BLaER1 treated with 17β-estradiol and CSF1 and Interleukin-3, amounts not matched to agents 10 nM and 100 nM (cell line): ENCODE measurements at regions not wholly inside any gene's neighbourhood (a gene's known extent, or its start where the extent isn't known, plus 50 kb on each side); places are given as distances from the start of the nearest gene placed in this dataset.

Experiments
- H3K27ac ChIP-seq, 11 experiments: shearing (Covaris generic); formaldehyde crosslinking; 2 replicates each; pipeline ENCODE4 v1.8.1; 2022
- H3K27me3 ChIP-seq, 11 experiments: shearing (Covaris generic); formaldehyde crosslinking; 2 replicates each; pipeline ENCODE4 v1.8.1; 2022
- H3K36me3 ChIP-seq, 11 experiments: shearing (Covaris generic); formaldehyde crosslinking; 2 replicates each; pipeline ENCODE4 v1.8.1; 2022
- H3K4me1 ChIP-seq, 10 experiments: shearing (Covaris generic); formaldehyde crosslinking; 2 replicates each; pipeline ENCODE4 v1.8.1; 2022
- H3K4me2 ChIP-seq, 11 experiments: shearing (Covaris generic); formaldehyde crosslinking; 2 replicates each; pipeline ENCODE4 v1.8.1; 2022
- H3K4me3 ChIP-seq, 10 experiments: shearing (Covaris generic); formaldehyde crosslinking; 2 replicates each; pipeline ENCODE4 v1.8.1; 2022
- H3K9ac ChIP-seq, 11 experiments: shearing (Covaris generic); formaldehyde crosslinking; 2 replicates each; pipeline ENCODE4 v1.8.1; 2022
- H3K9me3 ChIP-seq, 11 experiments: shearing (Covaris generic); formaldehyde crosslinking; replicated peaks in 1 of 11; 2 replicates each; pipeline ENCODE4 v1.8.1; 2022
- H4K20me1 ChIP-seq, 11 experiments: shearing (Covaris generic); formaldehyde crosslinking; 2 replicates each; pipeline ENCODE4 v1.8.1; 2022
- Cebpa-rat ChIP-seq, 11 experiments: shearing (Covaris generic); IDR thresholded peaks; 2 replicates each; pipeline ENCODE4 v1.8.1; 2022

DNA sequence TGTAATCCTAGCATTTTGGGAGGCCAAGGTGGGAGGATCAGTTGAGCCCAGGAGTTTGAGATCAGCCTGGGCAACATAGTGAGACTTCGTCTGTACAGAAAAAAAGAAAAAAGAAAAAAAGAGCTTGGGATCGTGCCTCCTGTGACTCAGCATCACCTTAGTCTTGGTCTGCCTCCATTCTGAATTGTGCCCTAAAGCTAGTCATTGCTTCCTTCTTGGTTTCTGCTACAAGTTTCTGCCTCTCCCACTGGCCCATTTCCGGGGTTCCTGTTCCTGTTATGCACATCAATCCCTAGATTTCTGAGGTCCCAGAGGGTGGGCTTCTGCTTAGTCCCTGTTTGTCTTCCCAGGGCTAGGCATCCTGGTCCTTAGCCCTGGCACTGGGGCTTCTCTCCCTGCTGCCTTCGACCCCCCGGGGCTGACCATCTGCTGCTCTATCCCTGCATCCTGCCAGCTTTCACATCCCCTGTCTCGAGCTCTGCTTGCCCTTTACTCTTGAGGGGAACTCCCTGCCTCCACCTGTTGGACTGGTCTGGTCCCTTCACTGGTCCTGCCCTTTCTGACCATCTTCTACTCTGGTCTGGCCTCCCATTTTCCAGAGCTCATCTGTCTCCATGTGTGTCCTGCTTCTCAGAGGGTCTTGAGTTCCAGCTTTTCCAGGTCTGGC, 77.5 kb upstream of the ESR1 start:
- Histone ChIP-seq H3K27ac (no peak overlapping the region), H4K20me1 (no peaks in the 10 kb centered on the region), H3K36me3 (peaks cover 0 to 8% (median 0%) of the 10 kb centered on the region in 11 experiments; a peak in 2 of 22 replicates), H3K27me3 (no peaks in the 10 kb centered on the region), H3K4me2 (peak overlapping the region in 1 of 11 experiments; percentile 3; a peak in 1 of 22 replicates), H3K9me3 (peaks cover 0 to 21% (median 6%) of the 10 kb centered on the region in 11 experiments; a peak in 9 of 22 replicates), H3K4me1 (no peaks in the 10 kb centered on the region; a peak in 1 of 20 replicates), H3K9ac (no peak overlapping the region), H3K4me3 (no peak overlapping the region)
- no peak for TF ChIP-seq Cebpa-rat (IDR thresholded peaks at IDR 0.05)

GRCh38 chr6:151730496-151730870, 77.0 kb upstream of the ESR1 start:
- TF ChIP-seq Cebpa-rat (IDR thresholded peaks at IDR 0.05): no peak
- H3K9me3 ChIP-seq: peaks cover 0 to 21% (median 6%) of the 10 kb centered on the region in 11 experiments; a peak in 9 of 22 replicates
- no peaks in the 10 kb centered on the region; a peak in 1 of 20 replicates for H3K4me1 ChIP-seq
- H3K4me3 ChIP-seq: no peak overlapping the region
- no peak overlapping the region for H3K4me2 ChIP-seq
- no peak overlapping the region for H3K27ac ChIP-seq
- no peaks in the 10 kb centered on the region for H3K27me3 ChIP-seq
- peaks cover 0 to 8% (median 0%) of the 10 kb centered on the region in 11 experiments; a peak in 2 of 22 replicates for H3K36me3 ChIP-seq
- no peaks in the 10 kb centered on the region for H4K20me1 ChIP-seq
- H3K9ac ChIP-seq: no peak overlapping the region

DNA sequence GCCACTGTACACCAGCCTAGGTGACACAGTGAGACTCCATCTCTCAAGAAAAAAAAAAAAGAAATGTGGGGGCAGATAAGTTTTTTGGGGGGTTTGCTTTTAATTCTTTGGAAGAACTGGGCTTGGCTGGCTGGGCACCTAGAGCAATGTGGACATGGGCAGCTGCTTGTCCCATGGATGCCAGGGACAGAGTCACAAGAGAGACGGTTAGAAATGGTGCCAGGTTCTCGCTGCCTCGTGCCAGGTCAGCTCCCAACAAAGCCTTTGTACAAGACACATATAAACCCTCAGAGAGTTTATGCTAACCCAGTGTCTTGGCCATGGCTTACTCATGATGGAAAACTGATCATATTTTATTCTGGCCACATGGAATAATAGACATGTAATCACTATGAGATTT, 76.2 kb upstream of the ESR1 start:
- Histone ChIP-seq H3K4me2 (no peak overlapping the region), H3K36me3 (peaks cover 0 to 8% (median 0%) of the 10 kb centered on the region in 11 experiments; a peak in 2 of 22 replicates), H3K4me1 (no peaks in the 10 kb centered on the region; a peak in 1 of 20 replicates), H3K27me3 (no peaks in the 10 kb centered on the region), H3K9ac (no peak overlapping the region), H3K9me3 (peaks cover 0 to 21% (median 6%) of the 10 kb centered on the region in 11 experiments; a peak in 9 of 22 replicates), H3K27ac (no peak overlapping the region), H3K4me3 (no peak overlapping the region), H4K20me1 (no peaks in the 10 kb centered on the region)
- no peak for TF ChIP-seq Cebpa-rat (IDR thresholded peaks at IDR 0.05)

GRCh38 chr6:151733680-151734320, 73.7 kb upstream of the ESR1 start:
- Histone ChIP-seq H3K9me3 (peaks cover 0 to 6% (median 0%) of the 10 kb centered on the region in 11 experiments; a peak in 6 of 22 replicates), H3K4me2 (no peak overlapping the region), H3K4me3 (no peak overlapping the region), H3K27ac (no peak overlapping the region), H4K20me1 (no peaks in the 10 kb centered on the region), H3K9ac (no peak overlapping the region), H3K36me3 (peaks cover 0 to 5% (median 0%) of the 10 kb centered on the region in 11 experiments; a peak in 2 of 22 replicates), H3K27me3 (no peaks in the 10 kb centered on the region), H3K4me1 (no peaks in the 10 kb centered on the region; a peak in 1 of 20 replicates)
- TF ChIP-seq Cebpa-rat (IDR thresholded peaks at IDR 0.05): no peak

- no peak overlapping the region for H3K9ac ChIP-seq
- no peak overlapping the region for H3K4me2 ChIP-seq
- H3K27me3 ChIP-seq: no peaks in the 10 kb centered on the region
- H4K20me1 ChIP-seq: no peaks in the 10 kb centered on the region
- no peak overlapping the region for H3K4me3 ChIP-seq
- H3K4me1 ChIP-seq: peaks cover 0 to 7% (median 0%) of the 10 kb centered on the region in 10 experiments; a peak in 3 of 20 replicates
- H3K9me3 ChIP-seq: no peaks in the 10 kb centered on the region
- H3K36me3 ChIP-seq: no peaks in the 10 kb centered on the region
- TF ChIP-seq Cebpa-rat (IDR thresholded peaks at IDR 0.05): no peak
- H3K27ac ChIP-seq: no peak overlapping the region
These were observed 69.2 kb upstream of the ESR1 start for GRCh38 chr6:151738267-151738666.

GRCh38 chr6:151738960-151739359, 68.5 kb upstream of the ESR1 start:
- no peak overlapping the region for H3K4me3 ChIP-seq
- no peak overlapping the region for H3K27ac ChIP-seq
- no peak overlapping the region for H3K9ac ChIP-seq
- no peaks in the 10 kb centered on the region for H3K27me3 ChIP-seq
- peaks cover 0 to 7% (median 0%) of the 10 kb centered on the region in 10 experiments; a peak in 3 of 20 replicates for H3K4me1 ChIP-seq
- H4K20me1 ChIP-seq: no peaks in the 10 kb centered on the region
- no peaks in the 10 kb centered on the region for H3K36me3 ChIP-seq
- no peak overlapping the region for H3K4me2 ChIP-seq
- no peak for TF ChIP-seq Cebpa-rat (IDR thresholded peaks at IDR 0.05)
- H3K9me3 ChIP-seq: no peaks in the 10 kb centered on the region

- H3K36me3 ChIP-seq: no peaks in the 10 kb centered on the region
- H3K4me1 ChIP-seq: peaks cover 0 to 7% (median 0%) of the 10 kb centered on the region in 10 experiments; a peak in 3 of 20 replicates
- no peak overlapping the region for H3K9ac ChIP-seq
- H4K20me1 ChIP-seq: no peaks in the 10 kb centered on the region
- H3K27ac ChIP-seq: no peak overlapping the region
- no peak overlapping the region for H3K4me3 ChIP-seq
- H3K9me3 ChIP-seq: peaks cover 0 to 3% (median 0%) of the 10 kb centered on the region in 11 experiments; a peak in 5 of 22 replicates
- H3K27me3 ChIP-seq: no peaks in the 10 kb centered on the region
- 0 out of 22 replicates have a peak overlapping the region, but pooled peaks of 1 of the 11 experiments have one; percentile 1 for H3K4me2 ChIP-seq
- no peak for TF ChIP-seq Cebpa-rat (IDR thresholded peaks at IDR 0.05)
These were observed 66.7 kb upstream of the ESR1 start for GRCh38 chr6:151740820-151741219.

DNA sequence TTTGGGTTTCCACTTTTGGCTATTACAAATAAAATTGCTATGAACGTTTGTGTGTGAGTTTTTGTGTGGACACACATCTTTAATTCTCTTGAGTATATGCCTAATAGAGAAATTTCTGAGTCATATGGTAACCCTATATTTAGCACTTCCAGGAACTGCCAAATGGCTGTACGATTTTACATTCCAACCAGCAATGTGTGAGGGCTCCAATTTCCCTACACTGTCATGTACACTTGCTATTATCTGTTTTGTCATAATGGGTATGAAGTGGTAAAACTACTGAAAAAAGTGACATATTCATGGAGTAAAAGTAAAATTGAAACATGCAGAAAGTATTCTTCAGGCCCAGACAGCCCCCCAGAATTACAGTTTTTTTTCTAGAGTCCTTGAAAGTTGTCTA, 59.6 kb upstream of the ESR1 start:
- H3K9ac ChIP-seq: no peak overlapping the region
- H3K4me1 ChIP-seq: peaks cover 0 to 17% (median 0%) of the 10 kb centered on the region in 10 experiments; a peak in 4 of 20 replicates
- no peaks in the 10 kb centered on the region for H4K20me1 ChIP-seq
- peak overlapping the region in 2 of 11 experiments; percentile 18 to 49; a peak in 2 of 22 replicates for H3K4me2 ChIP-seq
- no peak overlapping the region for H3K27ac ChIP-seq
- no peaks in the 10 kb centered on the region for H3K27me3 ChIP-seq
- no peak for TF ChIP-seq Cebpa-rat (IDR thresholded peaks at IDR 0.05)
- no peaks in the 10 kb centered on the region for H3K36me3 ChIP-seq
- no peak overlapping the region for H3K4me3 ChIP-seq
- peaks cover 0 to 8% (median 0%) of the 10 kb centered on the region in 11 experiments; a peak in 5 of 22 replicates for H3K9me3 ChIP-seq

DNA sequence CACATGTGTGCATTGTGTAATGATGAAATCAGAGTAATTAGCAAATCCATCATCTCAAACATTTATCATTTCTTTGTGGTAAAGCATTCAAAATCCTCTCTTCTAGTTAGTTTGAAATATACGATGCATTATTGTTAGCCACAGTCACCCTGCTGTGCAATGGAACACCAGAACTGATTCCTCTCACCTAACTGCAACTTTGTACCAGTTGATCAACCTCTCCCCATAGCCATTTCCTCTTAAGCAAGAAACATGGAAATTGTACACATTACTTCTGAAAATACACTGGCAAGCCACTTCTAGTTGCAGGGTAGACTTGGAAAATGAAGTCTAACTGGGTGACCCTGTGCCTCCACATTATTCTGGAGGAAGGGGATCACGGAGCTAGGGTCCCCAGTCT, 58.1 kb upstream of the ESR1 start:
- H3K9ac ChIP-seq: no peak overlapping the region
- peaks cover 0 to 8% (median 0%) of the 10 kb centered on the region in 11 experiments; a peak in 5 of 22 replicates for H3K9me3 ChIP-seq
- H3K27me3 ChIP-seq: no peaks in the 10 kb centered on the region
- H4K20me1 ChIP-seq: no peaks in the 10 kb centered on the region
- peak overlapping the region in 1 of 11 experiments; percentile 46; a peak in 1 of 22 replicates for H3K4me2 ChIP-seq
- no peak for TF ChIP-seq Cebpa-rat (IDR thresholded peaks at IDR 0.05)
- H3K36me3 ChIP-seq: no peaks in the 10 kb centered on the region
- no peak overlapping the region for H3K27ac ChIP-seq
- H3K4me3 ChIP-seq: no peak overlapping the region
- H3K4me1 ChIP-seq: peaks cover 0 to 24% (median 0%) of the 10 kb centered on the region in 10 experiments; a peak in 4 of 20 replicates
